PC-3 (cell line): ENCODE measurements at regions not wholly inside any gene's neighbourhood (a gene's known extent, or its start where the extent isn't known, plus 50 kb on each side); places are given as distances from the start of the nearest gene placed in this dataset.

ENCODE experiments used
- CTCF ChIP-seq: fragments of 300-600 bp; sonication (generic); conservative IDR thresholded peaks from 2 replicates; pipeline ENCODE4 v1.5.1; 2017; ENCODE audit warnings: antibody characterized with exemption, low read depth, mild to moderate bottlenecking, low read length
- EZH2 ChIP-seq: fragments of 300-600 bp; sonication (generic); IDR thresholded peaks from one replicate; pipeline ENCODE4 v1.6.1; 2017; ENCODE audit warnings: antibody characterized with exemption, mild to moderate bottlenecking, low read length; ENCODE audit not compliant: unreplicated experiment

GRCh38 chr13:24081387-24081786 is 79.1 kb upstream of the SPATA13 start:
- TF ChIP-seq CTCF = no peak
- TF ChIP-seq EZH2 = no peak
